IMR-90 (cell line): ENCODE measurements at regions not wholly inside any gene's neighbourhood (a gene's known extent, or its start where the extent isn't known, plus 50 kb on each side); places are given as distances from the start of the nearest gene placed in this dataset.

Experiments
- ATAC-seq: fragments of 200-7000 bp; cut with Tn5 transposase; 2 replicates; pipeline ENCODE4 v1.9.1; 2020; ENCODE audit warnings: low read depth, mild to moderate bottlenecking, moderate library complexity
- BruUV-seq: library from RNA; stranded (reverse); fragments of 400-500 nt; replicated peaks from 2 replicates; lab custom pipeline; 2021; lab: Mats Ljungman, UMichigan
- CTCF ChIA-PET: fragments of 300-600 bp; formaldehyde crosslinking; extraction: SDS; loops from one replicate; lab custom pipeline; 2021; ENCODE audit warnings: antibody characterized with exemption; lab: Yijun Ruan, JAX
- POLR2A ChIA-PET: fragments of 300-600 bp; sonication (Branson Sonifier 250); formaldehyde crosslinking; loops from one replicate; lab custom pipeline; 2022; ENCODE audit warnings: antibody characterized with exemption; ENCODE audit not compliant: unreplicated experiment; lab: Charles Lee
- DNase-seq: peaks from one replicate; pipeline ENCODE4 v3.0.0; 2013
- H2AFZ ChIP-seq: replicated peaks from 2 replicates; pipeline ENCODE3; 2013; ENCODE audit warnings: low read length, mild to moderate bottlenecking; ENCODE audit not compliant: poor library complexity
- H2AK5ac ChIP-seq: 2 replicates; pipeline ENCODE4 v1.6.1; 2013; ENCODE audit warnings: low read depth, low read length, inconsistent platforms
- H2AK9ac ChIP-seq: replicated peaks from 2 replicates; pipeline ENCODE3; 2013; ENCODE audit warnings: mild to moderate bottlenecking, low read depth, low read length, moderate library complexity; ENCODE audit not compliant: poor library complexity
- H2BK120ac ChIP-seq: 2 replicates; pipeline ENCODE4 v1.6.1; 2013; ENCODE audit warnings: low read depth, low read length, inconsistent platforms
- H2BK15ac ChIP-seq: 3 replicates; pipeline ENCODE4 v1.6.1; 2013; ENCODE audit warnings: low read depth, low read length, inconsistent platforms
- H2BK20ac ChIP-seq: 2 replicates; pipeline ENCODE4 v1.6.1; 2013; ENCODE audit warnings: low read depth, mild to moderate bottlenecking, inconsistent platforms, low read length, moderate library complexity
- H2BK5ac ChIP-seq: 2 replicates; pipeline ENCODE4 v1.6.1; 2013; ENCODE audit warnings: mild to moderate bottlenecking, low read depth, low read length, inconsistent platforms; ENCODE audit not compliant: poor library complexity, severe bottlenecking
- H3K14ac ChIP-seq: replicated peaks from 2 replicates; pipeline ENCODE4 v1.6.1; 2013; ENCODE audit warnings: low read depth, low read length, inconsistent platforms
- H3K18ac ChIP-seq: 2 replicates; pipeline ENCODE4 v1.6.1; 2013; ENCODE audit warnings: low read depth, low read length, control low read depth
- H3K23ac ChIP-seq: 2 replicates; pipeline ENCODE4 v1.6.1; 2013; ENCODE audit warnings: low read depth, low read length, inconsistent platforms
- H3K27ac ChIP-seq: 2 replicates; pipeline ENCODE4 v1.5.1; 2013; ENCODE audit warnings: mild to moderate bottlenecking, control low read depth, low read length; ENCODE audit not compliant: insufficient read depth
- H3K27me3 ChIP-seq: 2 replicates; pipeline ENCODE4 v1.6.1; 2013; ENCODE audit warnings: low read length; ENCODE audit not compliant: control insufficient read depth, insufficient read depth
- H3K36me3 ChIP-seq: 2 replicates; pipeline ENCODE4 v1.6.1; 2013; ENCODE audit warnings: low read length, mixed read lengths; ENCODE audit not compliant: control insufficient read depth, insufficient read depth
- H3K4ac ChIP-seq: 2 replicates; pipeline ENCODE4 v1.6.1; 2013; ENCODE audit warnings: low read depth, low read length, inconsistent platforms
- H3K4me1 ChIP-seq: 2 replicates; pipeline ENCODE4 v1.6.1; 2013; ENCODE audit warnings: low read length, mixed read lengths; ENCODE audit not compliant: control insufficient read depth, insufficient read depth
- H3K4me2 ChIP-seq: 2 replicates; pipeline ENCODE4 v1.6.1; 2013; ENCODE audit warnings: low read depth, mild to moderate bottlenecking, control low read depth, low read length, moderate library complexity
- H3K4me3 ChIP-seq: 2 replicates; pipeline ENCODE4 v1.5.1; 2013; ENCODE audit warnings: low read depth, mild to moderate bottlenecking, control low read depth, low read length, moderate library complexity; ENCODE audit not compliant: insufficient read depth
- H3K56ac ChIP-seq: 2 replicates; pipeline ENCODE4 v1.6.1; 2013; ENCODE audit warnings: low read length, inconsistent platforms; ENCODE audit not compliant: insufficient read depth; ENCODE audit errors: extremely low read depth
- H3K79me1 ChIP-seq, 2 experiments: 2 replicates each; pipeline ENCODE4 v1.6.1; 2013; ENCODE audit warnings: low read length in 2 of 2, inconsistent platforms in 1 of 2, low read depth in 1 of 2
- H3K9ac ChIP-seq: 2 replicates; pipeline ENCODE4 v1.6.1; 2013; ENCODE audit warnings: low read depth, low read length, control low read depth
- H3K9me1 ChIP-seq: 2 replicates; pipeline ENCODE4 v1.6.1; 2013; ENCODE audit warnings: low read length, inconsistent platforms; ENCODE audit not compliant: insufficient read depth
- H3K9me3 ChIP-seq: 2 replicates; pipeline ENCODE4 v1.6.1; 2013; ENCODE audit warnings: low read length; ENCODE audit not compliant: control insufficient read depth, insufficient read depth
- H4K20me1 ChIP-seq: 2 replicates; pipeline ENCODE4 v1.6.1; 2013; ENCODE audit warnings: low read length, inconsistent platforms; ENCODE audit not compliant: insufficient read depth
- H4K5ac ChIP-seq: 2 replicates; pipeline ENCODE4 v1.6.1; 2013; ENCODE audit warnings: mild to moderate bottlenecking, low read depth, low read length, control low read depth
- H4K8ac ChIP-seq, 2 experiments: 2 replicates each; pipeline ENCODE4 v1.6.1; 2013; ENCODE audit warnings: low read depth in 2 of 2, low read length in 2 of 2, control low read depth in 1 of 2, inconsistent platforms in 1 of 2
- H4K91ac ChIP-seq: 2 replicates; pipeline ENCODE4 v1.6.1; 2013; ENCODE audit warnings: low read depth, low read length, inconsistent platforms; ENCODE audit not compliant: insufficient read depth
- MAFK ChIP-seq: IDR thresholded peaks from 2 replicates; pipeline ENCODE4 v1.6.1; 2012; ENCODE audit warnings: low read depth, low read length, improper control_type of control experiment
- MAZ ChIP-seq: IDR thresholded peaks from 2 replicates; pipeline ENCODE4 v1.6.1; 2012; ENCODE audit warnings: low read depth, mild to moderate bottlenecking, low read length, improper control_type of control experiment, moderate library complexity, borderline replicate concordance
- NFE2L2 ChIP-seq: fragments of 150-350 bp; IDR thresholded peaks from 2 replicates; pipeline ENCODE4 v1.6.1; 2016; ENCODE audit warnings: low read depth, mild to moderate bottlenecking, low read length
- RFX5 ChIP-seq: IDR thresholded peaks from 2 replicates; pipeline ENCODE4 v1.8.0; 2012; ENCODE audit warnings: low read depth, mild to moderate bottlenecking, low read length, moderate library complexity
- SMC3 ChIP-seq: fragments of 150-350 bp; IDR thresholded peaks from 2 replicates; pipeline ENCODE4 v1.6.1; 2016; ENCODE audit warnings: low read depth, mild to moderate bottlenecking, antibody characterized with exemption, low read length, moderate library complexity
- dilution Hi-C: fragments of 300-500 bp; cut with HindIII; formaldehyde crosslinking; loops from one replicate; pipeline ENCODE4 v1.14.3; 2018; ENCODE audit warnings: low sequenced_read_pairs; ENCODE audit not compliant: unreplicated experiment
- in situ Hi-C: fragments of 300-500 bp; cut with MboI; formaldehyde crosslinking; loops from 3 replicates; pipeline ENCODE4 v1.14.3; 2019; ENCODE audit warnings: low sequenced_read_pairs, inconsistent platforms, mixed read lengths
- intact Hi-C: fragments of 100-400 bp; cut with micrococcal nuclease; formaldehyde crosslinking; loops from 2 replicates; pipeline ENCODE4 v1.10.0; 2022
- TF ChIP-seq, protein P1 (sequence below): fragments of 150-350 bp; IDR thresholded peaks from 2 replicates; pipeline ENCODE4 v1.6.1; 2016; ENCODE audit warnings: low read depth, mild to moderate bottlenecking, low read length, moderate library complexity, borderline replicate concordance
- TF ChIP-seq, protein P2 (sequence below): conservative IDR thresholded peaks from 2 replicates; pipeline ENCODE4 v1.5.1; 2012; ENCODE audit warnings: mild to moderate bottlenecking, low read depth, low read length, improper control_type of control experiment
- TF ChIP-seq, protein P3 (sequence below): fragments of 150-350 bp; IDR thresholded peaks from 2 replicates; pipeline ENCODE4 v1.6.1; 2017; ENCODE audit warnings: mild to moderate bottlenecking, antibody characterized with exemption, low read length, low read depth

DNA sequence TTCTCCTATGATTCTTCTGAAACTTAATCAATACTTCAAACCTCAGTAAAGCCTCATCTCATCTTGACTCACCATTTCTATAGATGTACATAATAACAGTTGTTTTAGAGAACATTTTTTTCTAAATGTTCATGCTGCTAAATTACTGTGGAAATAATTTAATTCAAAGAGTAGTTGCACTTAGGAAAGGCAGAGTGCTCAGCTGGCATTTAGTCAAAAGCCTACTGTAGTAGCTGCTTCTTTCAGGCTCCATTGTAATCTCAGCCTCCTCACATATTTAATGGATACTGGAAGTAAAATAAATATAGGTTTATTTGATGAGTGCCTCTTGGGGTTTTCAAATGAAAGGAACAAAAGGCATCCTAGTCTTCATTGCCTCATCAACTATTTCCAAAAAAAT is 325.0 kb downstream of the CCER1 start:
- in situ Hi-C loops (no loop called here), dilution Hi-C loops (no loop called here), intact Hi-C loops (no loop called here)
- Histone ChIP-seq H3K27ac (no peak overlapping the region), H2BK15ac (no peak overlapping the region), H2BK120ac (no peak overlapping the region), H3K27me3 (no peaks in the 10 kb centered on the region), H3K4me1 (0 out of 2 replicates have a peak, but pooled peaks cover 2% of the 10 kb centered on the region), H3K4me3 (no peak overlapping the region), H4K8ac (no peak overlapping the region), H3K4ac (no peak overlapping the region), H4K5ac (no peak overlapping the region), H2AFZ (no peak overlapping the region), H3K4me2 (no peak overlapping the region), H3K79me1 (no peaks in the 10 kb centered on the region), H3K18ac (no peak overlapping the region), H3K9me3 (no peaks in the 10 kb centered on the region), H4K91ac (no peak overlapping the region), H3K9me1 (no peaks in the 10 kb centered on the region), H3K56ac (no peak overlapping the region), H4K20me1 (no peaks in the 10 kb centered on the region), H2AK9ac (no peak overlapping the region), H2AK5ac (no peak overlapping the region), H3K9ac (no peak overlapping the region), H3K36me3 (no peaks in the 10 kb centered on the region), H2BK5ac (no peak overlapping the region), H3K23ac (no peak overlapping the region), H2BK20ac (no peak overlapping the region), H3K14ac (no peak overlapping the region)
- POLR2A ChIA-PET: no interaction called here
- BruUV-seq: no TSS peak
- no peak for ATAC-seq
- CTCF ChIA-PET: no interaction called here
- TF ChIP-seq, protein P1, sequence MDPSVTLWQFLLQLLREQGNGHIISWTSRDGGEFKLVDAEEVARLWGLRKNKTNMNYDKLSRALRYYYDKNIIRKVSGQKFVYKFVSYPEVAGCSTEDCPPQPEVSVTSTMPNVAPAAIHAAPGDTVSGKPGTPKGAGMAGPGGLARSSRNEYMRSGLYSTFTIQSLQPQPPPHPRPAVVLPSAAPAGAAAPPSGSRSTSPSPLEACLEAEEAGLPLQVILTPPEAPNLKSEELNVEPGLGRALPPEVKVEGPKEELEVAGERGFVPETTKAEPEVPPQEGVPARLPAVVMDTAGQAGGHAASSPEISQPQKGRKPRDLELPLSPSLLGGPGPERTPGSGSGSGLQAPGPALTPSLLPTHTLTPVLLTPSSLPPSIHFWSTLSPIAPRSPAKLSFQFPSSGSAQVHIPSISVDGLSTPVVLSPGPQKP: no peak
- TF ChIP-seq MAFK: no peak
- TF ChIP-seq, protein P2, sequence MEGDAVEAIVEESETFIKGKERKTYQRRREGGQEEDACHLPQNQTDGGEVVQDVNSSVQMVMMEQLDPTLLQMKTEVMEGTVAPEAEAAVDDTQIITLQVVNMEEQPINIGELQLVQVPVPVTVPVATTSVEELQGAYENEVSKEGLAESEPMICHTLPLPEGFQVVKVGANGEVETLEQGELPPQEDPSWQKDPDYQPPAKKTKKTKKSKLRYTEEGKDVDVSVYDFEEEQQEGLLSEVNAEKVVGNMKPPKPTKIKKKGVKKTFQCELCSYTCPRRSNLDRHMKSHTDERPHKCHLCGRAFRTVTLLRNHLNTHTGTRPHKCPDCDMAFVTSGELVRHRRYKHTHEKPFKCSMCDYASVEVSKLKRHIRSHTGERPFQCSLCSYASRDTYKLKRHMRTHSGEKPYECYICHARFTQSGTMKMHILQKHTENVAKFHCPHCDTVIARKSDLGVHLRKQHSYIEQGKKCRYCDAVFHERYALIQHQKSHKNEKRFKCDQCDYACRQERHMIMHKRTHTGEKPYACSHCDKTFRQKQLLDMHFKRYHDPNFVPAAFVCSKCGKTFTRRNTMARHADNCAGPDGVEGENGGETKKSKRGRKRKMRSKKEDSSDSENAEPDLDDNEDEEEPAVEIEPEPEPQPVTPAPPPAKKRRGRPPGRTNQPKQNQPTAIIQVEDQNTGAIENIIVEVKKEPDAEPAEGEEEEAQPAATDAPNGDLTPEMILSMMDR: no peak
- TF ChIP-seq RFX5: no peak
- no peak for TF ChIP-seq NFE2L2
- no peak for TF ChIP-seq SMC3
- TF ChIP-seq MAZ: no peak
- TF ChIP-seq, protein P3, sequence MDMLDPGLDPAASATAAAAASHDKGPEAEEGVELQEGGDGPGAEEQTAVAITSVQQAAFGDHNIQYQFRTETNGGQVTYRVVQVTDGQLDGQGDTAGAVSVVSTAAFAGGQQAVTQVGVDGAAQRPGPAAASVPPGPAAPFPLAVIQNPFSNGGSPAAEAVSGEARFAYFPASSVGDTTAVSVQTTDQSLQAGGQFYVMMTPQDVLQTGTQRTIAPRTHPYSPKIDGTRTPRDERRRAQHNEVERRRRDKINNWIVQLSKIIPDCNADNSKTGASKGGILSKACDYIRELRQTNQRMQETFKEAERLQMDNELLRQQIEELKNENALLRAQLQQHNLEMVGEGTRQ: no peak
- DNase-seq: peak; percentile 8
